ENCODE measurements at regions not wholly inside any gene's neighbourhood (a gene's known extent, or its start where the extent isn't known, plus 50 kb on each side); places are given as distances from the start of the nearest gene placed in this dataset.
"Not testable (repeated sequence)": the region's sequence is repeated elsewhere in the genome, so short reads cannot be mapped to it uniquely, and the experiment has no call there.

DNA sequence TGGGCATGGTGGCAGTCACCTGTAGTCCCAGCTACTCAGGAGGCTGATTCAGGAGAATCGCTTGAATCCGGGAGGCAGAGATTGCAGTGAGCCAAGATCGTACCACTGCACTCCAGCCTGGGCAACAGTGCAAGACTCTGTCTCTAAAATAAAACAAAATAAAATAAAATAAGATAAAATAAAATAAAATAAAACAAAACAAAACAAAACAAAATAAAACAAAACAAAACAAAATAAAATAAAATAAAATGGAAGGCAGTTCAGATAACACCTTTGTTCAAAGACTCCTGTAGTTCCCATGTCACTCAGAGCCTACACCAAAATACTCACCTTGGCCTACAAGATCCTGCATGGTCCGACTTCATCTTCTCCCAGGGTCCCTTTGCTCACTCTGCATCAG lies 61.3 kb downstream of the SYF2 start:
- DNase-seq (ENCODE audit: low read depth, low spot score), result not testable (repeated sequence)

DNA sequence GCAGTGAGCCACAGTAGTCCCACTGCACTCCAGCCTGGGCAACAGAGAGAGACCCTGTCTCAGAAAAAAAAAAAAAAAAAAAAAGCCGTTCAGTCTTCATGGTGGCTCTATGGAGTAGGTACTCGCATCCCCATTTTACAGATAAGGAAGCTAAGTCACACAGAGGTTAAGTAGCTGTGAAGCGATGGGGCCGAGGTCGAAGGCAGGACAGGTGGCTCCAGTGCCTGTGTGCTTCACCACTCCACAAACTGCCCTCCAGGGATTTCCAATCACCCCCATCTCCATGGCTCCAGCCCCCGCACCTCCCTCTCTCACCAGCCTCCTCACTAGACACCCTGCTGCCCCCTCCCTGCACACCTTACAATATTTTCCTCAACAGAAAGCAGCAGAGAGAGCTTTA lies 61.9 kb downstream of the SYF2 start:
- no peak for DNase-seq (ENCODE audit: low read depth, low spot score)

DNA sequence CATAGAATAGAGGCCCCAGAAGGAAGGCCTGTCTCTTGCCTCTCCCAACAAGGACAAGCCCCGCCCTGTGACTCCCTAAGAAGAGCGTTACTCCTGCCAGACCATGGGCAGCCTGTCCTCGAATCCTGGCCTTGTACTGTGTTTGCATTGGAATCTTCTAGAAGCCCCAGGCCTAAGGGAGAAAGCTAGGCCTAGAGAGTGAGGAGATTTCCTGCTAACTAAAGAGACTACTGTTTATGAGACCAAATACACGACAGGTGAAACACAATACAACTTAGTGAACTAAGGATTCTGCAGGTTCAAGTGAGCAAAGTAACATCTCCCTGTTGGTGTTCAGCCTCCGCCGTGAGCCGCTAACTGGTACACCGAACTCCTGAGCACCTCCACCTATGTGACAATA lies 62.7 kb downstream of the SYF2 start:
- DNase-seq (ENCODE audit: low read depth, low spot score), result no peak

DNA sequence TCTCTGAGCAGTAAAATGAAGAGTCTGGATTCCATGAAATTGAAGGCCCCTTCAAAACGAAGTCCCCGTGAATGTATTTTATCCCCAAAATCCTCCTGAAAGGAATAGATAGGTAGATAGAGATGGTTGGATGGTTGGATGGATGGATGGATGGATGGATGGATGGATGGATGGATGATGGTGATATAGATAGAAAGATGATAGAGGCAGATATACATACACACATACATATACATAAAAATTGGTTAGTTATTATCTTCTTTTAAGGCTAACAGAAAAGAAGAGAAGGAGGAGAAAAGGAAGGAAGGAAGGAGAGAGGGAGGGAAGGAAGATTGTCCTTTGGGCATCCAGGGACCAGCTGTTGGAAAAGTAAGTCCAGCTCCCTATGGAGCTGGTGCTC lies 63.1 kb downstream of the SYF2 start:
- no peak for DNase-seq (ENCODE audit: low read depth, low spot score)

DNA sequence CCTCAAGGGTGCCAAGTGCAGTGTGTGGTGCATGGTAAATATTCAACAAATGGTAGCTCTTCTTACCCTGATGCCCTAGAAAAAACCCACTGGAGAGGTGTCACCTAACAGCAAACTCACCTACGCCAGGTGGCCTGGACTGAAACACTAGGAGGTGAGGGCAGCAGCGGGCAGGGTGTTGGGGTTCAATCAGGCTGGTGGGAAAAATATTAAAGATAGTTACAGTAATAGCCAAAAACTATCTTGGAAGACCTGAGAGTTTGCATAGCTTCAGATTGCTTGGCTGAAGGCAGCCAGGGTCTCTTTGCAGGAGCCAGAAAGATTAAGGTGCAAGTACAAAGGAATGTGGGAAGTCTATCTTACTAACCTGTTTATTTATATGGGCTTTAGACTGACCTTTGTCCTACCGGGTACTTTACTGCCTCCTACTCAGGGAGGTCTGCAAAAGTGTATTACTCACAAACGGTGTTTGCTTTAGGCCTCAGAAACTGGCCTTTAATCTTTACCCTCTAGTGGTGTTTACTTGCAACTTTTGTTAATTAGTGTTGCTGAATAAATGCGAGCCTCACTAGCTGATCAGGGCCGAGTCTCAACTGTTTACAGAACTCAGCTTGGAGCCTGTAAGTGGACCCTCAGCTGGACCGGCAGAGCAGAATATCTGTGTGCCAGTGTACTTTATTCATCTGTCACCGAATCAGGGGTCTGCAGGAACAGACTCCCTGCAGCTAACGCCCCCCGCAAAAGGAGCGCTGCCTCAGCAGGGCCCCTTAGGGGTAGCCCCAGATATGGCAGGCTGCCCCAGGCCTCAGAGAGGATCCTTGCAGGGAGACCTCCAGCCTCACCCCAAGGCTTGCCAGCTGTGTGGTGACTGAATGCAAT lies 63.9 kb downstream of the SYF2 start:
- no peak for DNase-seq (ENCODE audit: low read depth, low spot score)

DNA sequence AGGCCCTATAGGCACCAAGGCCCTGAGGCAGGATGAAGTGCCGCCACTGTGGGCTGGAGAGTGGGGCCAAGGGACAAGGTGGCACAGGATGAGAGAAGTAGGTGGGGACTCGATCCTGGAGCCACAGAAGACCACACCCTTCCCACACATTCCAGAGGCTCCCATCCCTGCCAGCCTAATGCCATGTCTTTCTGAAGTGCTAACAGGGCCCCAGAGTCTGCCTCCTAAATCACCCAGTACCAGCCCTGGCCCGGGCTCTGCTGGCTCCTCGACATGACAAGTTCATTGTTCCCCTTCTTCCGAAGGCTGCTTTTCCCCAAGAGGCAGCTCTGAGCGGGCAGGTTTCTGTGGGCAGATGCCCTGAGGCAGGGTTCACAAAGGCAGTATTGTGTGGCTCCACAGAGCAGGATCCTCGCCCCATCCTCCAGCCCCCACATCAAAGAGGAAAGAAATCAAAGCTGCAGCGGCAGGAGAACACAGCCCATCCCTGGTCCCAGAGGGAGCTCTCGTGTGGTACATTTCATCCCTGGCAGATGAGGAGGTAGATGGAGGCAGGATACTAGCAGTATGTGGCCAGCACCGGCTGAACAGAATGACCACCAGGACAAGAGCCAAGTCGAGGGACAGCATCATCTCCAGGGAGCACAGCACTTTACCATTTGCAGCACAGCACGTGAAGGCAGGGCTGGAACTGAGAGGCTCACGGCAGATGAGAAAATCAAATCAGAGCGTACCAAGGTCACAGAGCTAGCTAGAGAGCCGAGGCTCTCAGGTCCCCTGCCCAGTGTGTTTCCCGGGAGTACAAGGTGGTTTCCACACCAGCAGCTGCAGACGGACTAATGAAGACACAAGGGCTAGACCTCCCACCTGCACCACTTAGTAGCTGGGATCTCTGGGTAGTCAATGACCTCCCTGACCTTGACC lies 64.8 kb downstream of the SYF2 start:
- peak; percentile 19 for DNase-seq (ENCODE audit: low read depth, low spot score)

DNA sequence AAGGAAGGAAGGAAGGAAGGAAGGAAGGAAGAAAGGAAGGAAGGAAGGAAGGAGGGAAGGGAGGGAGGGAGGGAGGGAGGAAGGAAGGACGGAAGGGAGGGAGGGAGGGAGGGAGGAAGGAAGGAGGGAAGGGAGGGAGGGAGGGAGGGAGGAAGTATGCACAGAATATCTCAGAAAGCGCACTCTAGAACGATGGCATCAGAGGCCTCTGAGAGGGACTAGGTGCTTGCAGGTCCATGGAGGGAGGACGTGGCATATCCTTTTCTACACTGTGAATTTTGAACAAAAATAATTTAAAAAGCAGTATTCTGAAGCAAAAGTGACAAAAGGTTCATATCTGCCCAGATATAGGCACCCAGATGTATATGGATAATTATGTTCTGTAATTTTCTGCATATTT lies 65.5 kb downstream of the SYF2 start:
- no peak for DNase-seq (ENCODE audit: low read depth, low spot score)

DNA sequence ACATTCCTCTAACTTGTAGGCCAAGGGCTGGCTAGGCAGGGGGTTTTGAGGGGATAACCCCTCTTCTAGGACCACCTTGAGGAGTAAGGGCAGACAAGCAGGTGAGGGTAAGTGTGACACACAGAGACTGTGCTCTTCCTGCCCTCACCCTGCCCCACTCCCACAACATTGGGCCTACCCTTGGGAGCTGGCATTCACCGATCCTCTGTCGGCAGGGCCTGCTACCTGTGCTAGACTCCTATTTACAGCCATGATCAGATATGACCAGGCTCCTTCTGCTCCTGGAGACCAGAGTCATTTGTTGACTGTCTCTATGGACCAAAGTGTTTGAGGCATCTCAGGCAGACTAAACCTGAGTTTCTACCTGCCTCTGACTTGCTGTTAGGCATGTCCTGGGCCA lies 68.3 kb downstream of the SYF2 start:
- no peak for DNase-seq (ENCODE audit: low read depth, low spot score)

DNA sequence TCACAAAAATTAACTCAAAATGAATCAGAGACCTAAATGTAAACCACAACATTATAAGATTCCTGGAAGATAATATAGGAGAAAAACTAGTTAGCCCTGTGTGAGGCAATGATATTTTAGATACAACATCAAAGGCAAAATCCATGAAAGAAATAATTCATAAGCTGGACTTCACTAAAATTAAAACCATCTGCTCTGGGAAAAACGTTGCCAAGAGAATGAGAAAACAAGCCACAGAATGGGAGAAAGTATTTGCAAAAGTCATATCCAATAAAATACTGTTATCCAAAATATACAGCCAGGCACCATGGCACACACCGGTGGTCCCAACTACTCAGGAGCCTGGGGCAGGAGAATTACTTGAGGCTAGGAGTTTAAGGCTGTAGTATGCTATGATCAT lies 70.3 kb downstream of the SYF2 start:
- DNase-seq (ENCODE audit: low read depth, low spot score), result no peak

DNA sequence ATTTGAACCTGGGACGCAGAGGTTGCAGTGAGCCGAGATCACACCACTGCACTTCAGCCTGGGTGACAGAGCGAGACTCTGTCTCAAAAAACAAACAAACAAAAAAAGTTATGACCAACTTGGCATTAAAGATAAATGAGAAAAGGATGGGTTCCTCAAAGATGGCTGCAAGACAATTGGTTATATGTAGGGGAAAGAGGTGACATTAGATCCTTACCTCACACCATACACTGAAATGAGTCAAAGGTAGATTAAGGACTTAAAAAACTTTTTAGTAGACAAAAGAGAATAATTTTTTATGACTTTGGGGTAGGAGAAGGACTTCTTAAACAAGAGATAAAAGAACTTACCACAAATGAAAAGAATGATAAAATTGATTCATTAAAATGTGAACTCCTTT lies 74.5 kb downstream of the SYF2 start:
- no peak for DNase-seq (ENCODE audit: low read depth, low spot score)

DNA sequence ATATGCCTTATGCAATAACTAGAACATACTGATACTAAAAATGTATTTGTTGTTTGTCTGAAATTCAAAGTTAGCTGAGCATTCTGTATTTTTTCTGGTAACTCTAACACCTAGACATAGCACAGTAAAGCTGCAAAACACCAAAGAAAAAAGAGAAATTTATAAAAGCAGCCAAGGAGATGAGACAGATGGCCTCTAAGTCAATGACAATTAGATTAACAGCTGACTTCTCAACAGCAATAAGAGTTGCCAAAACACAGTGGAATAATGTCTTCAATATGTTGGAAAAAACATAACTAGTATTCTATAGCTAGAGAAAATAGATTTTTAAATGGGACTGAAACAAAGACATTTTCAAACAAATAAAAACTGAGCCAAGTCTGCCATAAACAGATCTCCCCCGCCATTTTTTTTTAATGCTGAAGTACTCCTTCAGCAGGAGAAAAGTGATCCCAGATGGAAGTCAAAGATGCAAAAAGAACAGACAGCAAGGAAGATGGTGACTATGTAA lies 81.3 kb downstream of the SYF2 start:
- no peak for DNase-seq (ENCODE audit: low read depth, low spot score)

DNA sequence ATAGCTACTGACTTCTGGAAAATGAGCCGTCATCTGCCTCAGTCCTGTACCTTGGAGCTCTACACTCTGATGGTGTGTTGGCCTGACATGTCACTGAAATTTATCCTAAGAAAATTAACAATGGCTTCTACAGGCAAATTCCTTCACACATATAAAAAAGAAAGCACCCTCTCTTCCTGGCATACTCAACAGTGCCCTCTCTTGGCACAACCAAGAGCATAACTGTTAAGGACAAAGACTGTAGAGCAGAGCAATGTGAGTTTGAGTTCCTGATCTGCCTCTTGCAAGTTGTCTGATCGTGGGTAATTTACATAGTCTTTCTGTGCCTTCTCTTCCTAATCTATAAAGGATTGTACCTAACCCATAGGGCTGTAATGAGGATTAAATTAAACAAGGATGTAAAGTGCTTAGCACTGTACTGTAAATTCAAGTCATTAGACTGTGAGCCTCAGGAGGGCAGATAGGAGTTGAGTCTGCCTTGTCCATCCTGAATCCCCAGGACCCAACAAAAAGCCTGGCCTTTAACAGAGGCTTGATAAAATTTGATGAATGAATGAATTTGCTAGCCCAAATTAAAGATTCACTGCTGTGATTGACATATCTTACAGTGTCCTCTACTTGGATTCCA lies 83.5 kb downstream of the SYF2 start:
- no peak for DNase-seq (ENCODE audit: low read depth, low spot score)

DNA sequence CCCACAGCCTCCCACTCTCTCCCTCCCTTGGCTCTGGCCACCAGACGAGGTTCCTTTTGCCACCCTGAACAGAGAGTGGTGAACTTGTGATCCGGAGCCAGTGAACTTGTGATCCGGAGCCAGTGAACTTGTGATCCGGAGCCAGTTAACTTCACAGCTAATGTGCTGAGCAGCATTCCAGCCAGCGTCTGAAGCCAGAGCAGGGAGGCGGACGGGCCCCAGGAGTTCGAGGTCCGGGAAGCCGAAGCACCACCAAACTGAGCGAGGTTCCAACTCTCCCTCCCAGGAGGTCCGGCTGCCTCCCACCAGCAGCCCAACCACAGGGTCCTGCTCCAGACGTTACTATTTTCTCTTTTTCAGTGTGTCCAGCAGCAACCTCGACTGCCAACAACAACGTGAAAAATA lies 85.8 kb downstream of the SYF2 start:
- no peak for DNase-seq (ENCODE audit: low read depth, low spot score)

DNA sequence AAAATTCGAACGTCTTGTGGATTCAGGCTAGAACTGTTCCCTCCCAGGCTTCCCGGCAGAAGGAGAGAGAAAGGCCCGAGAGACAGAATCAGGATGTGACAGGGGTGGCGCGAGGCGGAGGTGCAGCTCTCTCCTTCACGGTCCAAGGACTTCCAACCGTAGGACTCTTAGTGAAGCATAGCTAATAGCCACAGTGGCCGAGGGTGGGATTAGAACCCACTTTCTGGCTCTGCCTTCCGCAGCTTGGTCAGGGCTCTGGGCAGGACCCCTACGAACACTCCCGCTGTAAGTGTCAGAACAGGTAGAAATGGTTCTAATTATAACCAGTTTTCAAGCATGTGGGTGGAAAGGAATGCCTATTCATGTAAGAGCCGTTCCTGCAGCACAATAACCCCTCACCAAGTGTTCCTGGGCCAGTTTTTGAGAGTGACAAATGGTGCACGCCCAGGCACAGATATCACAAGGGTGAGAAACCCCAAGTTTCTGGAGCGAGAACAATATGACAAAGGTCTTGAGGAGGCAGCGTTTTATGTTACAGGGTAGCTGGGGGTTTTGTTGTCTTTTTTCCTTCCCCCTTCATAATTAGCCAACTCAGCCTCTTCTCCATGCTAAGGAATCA lies 86.4 kb downstream of the SYF2 start:
- no peak for DNase-seq (ENCODE audit: low read depth, low spot score)

DNA sequence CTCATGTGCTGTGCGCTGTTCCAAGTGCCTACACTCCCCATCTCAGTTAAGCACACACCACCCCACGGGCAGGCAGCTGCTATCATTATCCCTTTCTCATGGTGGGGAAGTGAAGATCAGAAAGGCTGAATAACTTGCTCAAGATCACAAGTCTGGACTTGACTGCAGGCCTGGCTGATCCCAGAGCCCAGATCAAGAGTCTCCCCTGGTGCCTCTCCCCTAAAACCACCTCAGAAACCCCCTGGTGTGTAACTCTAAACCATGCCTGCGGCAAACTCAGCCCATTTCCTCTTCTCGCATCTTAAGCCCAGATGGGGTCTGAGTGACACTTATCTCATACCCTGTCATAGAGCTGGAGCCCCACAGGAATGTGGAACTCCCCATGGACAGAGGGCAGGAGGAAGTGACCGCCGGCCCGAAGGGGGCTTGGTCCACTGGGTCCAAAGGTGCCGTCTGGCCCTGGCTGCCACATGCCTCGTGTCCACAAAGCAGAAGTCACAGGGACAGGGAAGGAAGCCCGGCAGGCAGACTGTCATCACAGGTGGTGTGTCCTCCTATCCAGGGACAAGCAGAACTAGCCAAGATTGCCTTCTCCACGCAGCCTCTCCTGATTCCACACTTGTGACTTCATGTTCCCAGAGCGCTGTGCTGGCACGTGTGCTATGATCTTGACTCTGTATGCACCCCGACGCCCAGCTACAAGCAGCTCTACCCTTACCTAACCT lies 92.1 kb downstream of the SYF2 start:
- no peak for DNase-seq (ENCODE audit: low read depth, low spot score)

DNA sequence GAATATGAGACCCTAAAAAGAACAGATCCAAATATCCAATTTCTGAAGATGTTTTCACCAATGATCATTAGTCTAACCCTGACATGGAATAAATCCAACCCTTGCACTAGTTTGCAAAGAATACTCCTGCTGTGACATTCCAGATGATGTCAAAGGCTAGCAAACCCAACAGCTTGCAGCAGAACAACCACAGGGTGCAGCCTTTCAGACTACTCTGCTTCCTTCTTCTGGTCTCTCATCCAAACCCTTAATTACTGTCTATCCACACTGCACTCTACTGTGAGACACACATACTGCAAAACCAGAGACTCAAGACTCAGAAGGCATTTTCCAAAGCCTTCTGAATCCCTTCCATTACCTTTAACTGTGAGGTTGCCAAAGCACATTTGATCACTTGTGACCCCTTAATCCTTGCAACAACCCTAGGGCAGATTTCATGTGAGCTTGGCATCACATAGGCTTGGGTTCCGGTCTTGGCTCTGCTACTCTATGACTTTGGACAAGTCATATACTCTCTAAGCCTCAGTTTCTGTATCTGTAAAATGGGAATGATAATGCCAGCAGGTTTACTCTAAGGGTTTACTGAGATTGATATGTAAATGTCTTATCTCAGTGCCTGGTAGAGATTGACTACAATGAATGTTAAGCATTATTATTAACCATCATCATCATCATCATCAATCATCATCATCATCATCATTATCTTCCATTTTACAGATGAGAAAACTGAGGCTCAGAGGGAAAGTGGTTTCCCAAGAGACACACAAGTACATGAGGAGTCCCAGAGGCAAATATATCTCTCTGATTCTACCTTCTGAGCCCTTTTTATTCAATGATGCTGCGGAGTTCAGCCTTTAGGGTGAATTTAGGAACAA lies 94.5 kb downstream of the SYF2 start:
- DNase-seq (ENCODE audit: low read depth, low spot score), result no peak

DNA sequence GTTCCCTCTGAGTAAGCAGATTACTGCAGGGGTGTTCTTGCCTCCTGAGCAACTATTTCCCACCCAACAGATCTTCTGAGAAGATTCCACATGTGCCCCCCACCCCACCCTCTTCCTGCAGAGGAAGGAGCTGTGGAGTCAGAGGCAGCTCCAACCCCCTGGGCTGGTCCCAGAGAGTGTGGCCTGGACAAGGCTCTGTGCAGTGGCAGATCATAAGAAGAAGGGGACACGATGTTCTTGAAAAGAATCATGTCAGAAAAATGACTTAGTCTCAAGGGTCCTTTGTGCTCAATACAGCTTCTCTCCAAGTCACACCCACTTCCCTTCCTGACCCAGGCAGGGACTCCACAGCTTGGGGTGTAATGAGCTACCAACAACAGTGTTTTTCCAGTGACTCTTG lies 95.2 kb downstream of the SYF2 start:
- DNase-seq (ENCODE audit: low read depth, low spot score), result no peak

DNA sequence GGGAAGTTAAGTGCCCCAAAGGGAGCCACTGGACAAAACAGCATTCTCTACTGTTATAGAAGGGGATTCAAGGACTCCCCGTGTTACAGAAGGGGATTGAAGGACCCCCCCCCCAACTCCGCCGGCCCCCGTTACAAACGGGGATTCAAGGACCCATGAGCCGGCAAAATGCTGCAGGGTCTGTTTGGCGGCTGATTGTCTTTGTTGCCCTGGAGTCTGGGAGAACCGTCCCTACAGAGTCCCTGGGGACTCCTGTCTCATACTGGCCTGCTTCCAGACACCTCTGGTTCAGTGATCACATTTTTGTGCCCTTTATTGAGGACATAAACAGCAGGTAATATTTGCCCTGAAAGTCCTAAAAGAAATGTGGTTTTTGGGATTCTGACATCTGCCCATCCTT lies 96.4 kb downstream of the SYF2 start:
- DNase-seq (ENCODE audit: low read depth, low spot score), result no peak

DNA sequence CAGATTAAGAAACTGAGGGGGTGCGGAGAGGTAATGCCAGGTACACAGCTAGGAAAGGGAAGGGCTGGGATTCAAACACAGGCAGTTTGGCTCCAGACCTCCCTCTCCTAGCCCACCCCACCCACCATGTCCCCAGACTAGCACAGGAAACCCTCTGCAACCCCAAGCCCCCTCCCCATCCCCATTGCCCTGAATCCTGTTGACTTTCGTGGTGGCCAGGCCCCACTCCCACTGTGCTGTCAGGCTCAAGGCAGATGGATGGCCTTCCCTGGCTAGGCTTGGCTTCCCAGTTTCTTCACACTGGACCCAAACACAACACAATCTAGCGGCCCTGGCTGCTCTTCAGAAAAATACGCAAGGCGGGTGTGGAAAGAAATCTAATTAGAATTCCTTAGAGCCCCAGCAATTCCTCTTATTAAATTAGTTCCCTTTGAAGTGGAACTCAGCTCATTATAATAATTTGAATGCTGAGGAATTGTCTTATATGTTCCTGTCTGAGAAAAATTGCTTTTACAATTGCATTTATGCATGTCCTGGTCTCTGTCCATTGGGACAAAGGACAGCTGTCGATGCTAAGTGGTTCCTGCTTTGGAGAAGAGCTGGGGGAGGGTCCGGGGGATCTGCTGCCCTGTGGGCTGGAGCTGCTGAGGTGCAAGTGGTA lies 97.4 kb downstream of the SYF2 start:
- DNase-seq (ENCODE audit: low read depth, low spot score), result no peak

Measured in astrocyte of the hippocampus (primary cell).